ENCODE measurements at regions not wholly inside any gene's neighbourhood (a gene's known extent, or its start where the extent isn't known, plus 50 kb on each side); places are given as distances from the start of the nearest gene placed in this dataset.

DNA sequence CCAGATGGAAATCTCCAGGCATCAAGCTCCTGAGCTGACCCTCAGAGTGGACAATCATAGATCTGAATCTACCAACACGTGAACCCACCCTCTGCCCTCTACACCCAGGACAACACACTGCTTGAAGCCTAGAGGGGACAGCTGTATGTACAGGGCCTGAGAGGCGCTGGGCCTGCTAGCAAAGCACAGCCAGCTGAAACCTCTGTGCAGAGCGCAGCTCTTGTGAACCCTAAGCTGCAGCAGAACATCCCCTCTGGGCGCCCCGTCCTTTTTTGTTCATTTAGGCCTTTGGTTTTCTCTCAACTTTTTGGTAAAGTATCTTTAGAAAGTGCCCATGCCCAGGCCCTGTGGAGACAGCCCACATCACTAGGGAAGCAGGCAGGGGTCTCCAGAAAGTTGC is 62.4 kb upstream of the SPTLC1 start:
- Mint-ChIP-seq H3K4me3 (no peak overlapping the region), H3K36me3 (ENCODE audit: low read depth) (no peaks in the 10 kb centered on the region), H3K4me1 (ENCODE audit: low read depth) (no peaks in the 10 kb centered on the region), H3K27ac (no peak overlapping the region), H3K27me3 (no peaks in the 10 kb centered on the region), H3K9me3 (peaks cover 6% of the 10 kb centered on the region)
- DNase-seq, result no peak

- Mint-ChIP-seq H3K9me3 (peaks cover 6% of the 10 kb centered on the region), H3K4me1 (ENCODE audit: low read depth) (no peaks in the 10 kb centered on the region), H3K4me3 (no peak overlapping the region), H3K27me3 (no peaks in the 10 kb centered on the region), H3K36me3 (ENCODE audit: low read depth) (no peaks in the 10 kb centered on the region), H3K27ac (no peak overlapping the region)
- no peak for DNase-seq
These were observed 61.6 kb upstream of the SPTLC1 start for GRCh38 chr9:92176800-92177185.

- no peak overlapping the region for H3K4me3 Mint-ChIP-seq
- H3K9me3 Mint-ChIP-seq, result peaks cover 6% of the 10 kb centered on the region
- peaks cover 4% of the 10 kb centered on the region for H3K27me3 Mint-ChIP-seq
- no peak overlapping the region for H3K27ac Mint-ChIP-seq
- H3K4me1 Mint-ChIP-seq (ENCODE audit: low read depth), result no peaks in the 10 kb centered on the region
- DNase-seq, result no peak
- H3K36me3 Mint-ChIP-seq (ENCODE audit: low read depth), result no peaks in the 10 kb centered on the region
These were observed 61.0 kb upstream of the SPTLC1 start for GRCh38 chr9:92176068-92176799.

DNA sequence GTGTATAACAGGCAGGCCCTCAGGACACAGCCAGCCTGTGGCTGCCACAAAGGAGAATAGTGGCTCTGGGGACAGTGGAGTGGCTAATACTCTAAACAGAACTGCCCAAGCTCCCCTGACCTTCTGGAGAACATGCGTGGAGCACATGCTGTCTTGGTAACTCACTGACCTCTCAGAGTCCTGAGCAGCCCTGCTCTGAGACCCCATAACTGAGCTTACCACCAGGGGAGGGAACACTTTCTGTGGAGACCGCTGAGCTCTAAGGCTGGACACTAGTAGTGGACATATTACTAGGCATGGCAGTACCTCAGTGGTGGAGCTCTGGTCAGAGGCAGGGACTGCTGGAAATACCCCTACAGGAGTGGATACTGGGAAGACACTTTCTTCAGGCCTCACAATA is 60.2 kb upstream of the SPTLC1 start:
- Mint-ChIP-seq H3K27ac (no peak overlapping the region), H3K4me1 (ENCODE audit: low read depth) (no peaks in the 10 kb centered on the region), H3K27me3 (peaks cover 10% of the 10 kb centered on the region), H3K4me3 (no peak overlapping the region), H3K36me3 (ENCODE audit: low read depth) (no peaks in the 10 kb centered on the region), H3K9me3 (peaks cover 6% of the 10 kb centered on the region)
- no peak for DNase-seq

DNA sequence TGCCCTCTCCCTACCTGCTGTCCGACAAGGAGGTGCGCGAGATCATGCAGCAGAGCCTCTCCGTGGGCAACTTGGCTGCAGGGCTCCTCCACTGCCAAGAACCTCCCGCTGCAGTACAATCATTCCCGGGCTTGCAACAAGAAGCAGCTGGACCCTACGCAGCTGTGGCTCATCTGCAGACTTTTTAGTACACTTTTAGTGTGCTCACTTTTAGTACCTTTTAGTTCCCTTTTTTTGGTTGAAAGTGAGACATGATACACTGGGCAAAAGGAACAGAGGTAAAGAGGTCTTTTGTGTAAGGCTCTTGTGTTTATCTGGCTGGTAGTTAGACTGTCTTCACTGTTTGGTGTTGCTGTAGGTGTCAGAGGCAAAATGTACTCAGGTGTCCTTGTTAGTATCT is 58.1 kb upstream of the SPTLC1 start:
- no peaks in the 10 kb centered on the region for H3K4me1 Mint-ChIP-seq (ENCODE audit: low read depth)
- no peak for DNase-seq
- H3K27me3 Mint-ChIP-seq, result peaks cover 16% of the 10 kb centered on the region
- no peak overlapping the region for H3K27ac Mint-ChIP-seq
- H3K4me3 Mint-ChIP-seq, result no peak overlapping the region
- H3K36me3 Mint-ChIP-seq (ENCODE audit: low read depth), result no peaks in the 10 kb centered on the region
- H3K9me3 Mint-ChIP-seq, result peaks cover 6% of the 10 kb centered on the region

GRCh38 chr9:92171822-92172221 is 56.6 kb upstream of the SPTLC1 start:
- H3K9me3 Mint-ChIP-seq, result peaks cover 6% of the 10 kb centered on the region
- H3K27ac Mint-ChIP-seq, result no peak overlapping the region
- H3K27me3 Mint-ChIP-seq, result peaks cover 22% of the 10 kb centered on the region
- H3K4me3 Mint-ChIP-seq, result no peak overlapping the region
- no peaks in the 10 kb centered on the region for H3K36me3 Mint-ChIP-seq (ENCODE audit: low read depth)
- no peaks in the 10 kb centered on the region for H3K4me1 Mint-ChIP-seq (ENCODE audit: low read depth)
- no peak for DNase-seq

DNA sequence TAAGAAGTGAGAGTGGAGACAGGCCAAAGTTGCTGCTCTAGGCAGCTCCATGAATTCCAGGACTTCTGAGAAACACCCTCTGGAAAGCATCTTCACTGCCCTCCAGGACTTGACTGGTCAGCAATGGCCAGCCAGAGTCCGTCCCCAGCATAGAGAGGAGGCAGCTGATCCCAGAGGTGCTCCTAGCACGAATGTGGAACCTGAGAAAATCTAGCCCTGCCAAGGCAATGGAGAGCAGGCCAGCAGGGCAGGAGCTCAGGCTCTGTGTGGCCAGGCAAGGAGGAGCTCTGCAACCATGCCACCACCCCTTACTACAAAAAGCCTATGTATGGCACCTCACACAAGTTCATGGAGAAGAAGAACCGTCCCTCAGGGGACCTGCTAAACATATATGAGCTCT is 56.1 kb upstream of the SPTLC1 start:
- Mint-ChIP-seq H3K4me1 (ENCODE audit: low read depth) (no peaks in the 10 kb centered on the region), H3K27ac (no peak overlapping the region), H3K36me3 (ENCODE audit: low read depth) (no peaks in the 10 kb centered on the region), H3K4me3 (no peak overlapping the region), H3K27me3 (peaks cover 23% of the 10 kb centered on the region), H3K9me3 (peaks cover 6% of the 10 kb centered on the region)
- DNase-seq, result no peak

DNA sequence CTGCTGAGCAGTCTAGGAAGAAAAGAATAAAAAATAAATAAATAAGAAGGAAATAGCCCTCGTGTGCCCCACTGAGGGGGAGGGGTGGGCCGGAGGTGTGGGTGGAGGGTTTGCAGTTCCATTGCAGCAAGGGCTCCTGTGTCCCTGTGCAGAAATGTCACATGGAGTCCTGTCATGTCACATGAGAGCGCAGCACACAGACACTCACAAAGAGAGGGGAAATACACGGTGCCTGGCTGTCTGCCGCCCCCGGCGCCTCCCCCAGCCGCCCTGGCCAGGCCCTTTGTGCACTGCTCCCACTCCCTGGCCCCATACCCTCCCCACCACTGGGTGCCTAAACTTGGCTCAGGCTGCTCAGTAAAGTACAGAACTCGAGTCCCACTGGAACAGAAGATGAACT is 55.6 kb upstream of the SPTLC1 start:
- Mint-ChIP-seq H3K36me3 (ENCODE audit: low read depth) (no peaks in the 10 kb centered on the region), H3K4me1 (ENCODE audit: low read depth) (no peaks in the 10 kb centered on the region), H3K4me3 (no peak overlapping the region), H3K9me3 (peaks cover 6% of the 10 kb centered on the region), H3K27ac (no peak overlapping the region), H3K27me3 (peaks cover 25% of the 10 kb centered on the region)
- no peak for DNase-seq

DNA sequence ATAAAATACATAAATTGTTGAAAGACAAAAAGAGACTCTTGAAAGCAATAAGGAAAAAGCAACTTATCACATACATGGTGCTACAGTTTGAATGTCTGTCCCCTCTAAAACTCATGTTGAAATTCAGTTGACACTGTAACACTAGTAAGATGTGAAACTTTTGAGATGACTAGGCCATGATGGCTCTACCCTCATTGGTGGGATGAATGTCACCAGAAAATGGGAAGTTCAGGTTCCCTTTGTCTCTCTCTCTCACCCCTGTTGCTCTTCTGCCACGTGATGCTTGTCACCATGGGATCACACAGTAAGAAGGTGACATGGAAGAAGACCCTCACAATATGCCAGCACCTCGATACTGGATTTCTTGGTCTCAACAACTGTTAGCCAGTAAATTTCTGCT is 50.3 kb upstream of the SPTLC1 start:
- peaks cover 19% of the 10 kb centered on the region for H3K27me3 Mint-ChIP-seq
- no peaks in the 10 kb centered on the region for H3K4me1 Mint-ChIP-seq (ENCODE audit: low read depth)
- peaks cover 16% of the 10 kb centered on the region for H3K9me3 Mint-ChIP-seq
- no peak overlapping the region for H3K4me3 Mint-ChIP-seq
- no peak overlapping the region for H3K27ac Mint-ChIP-seq
- no peak for DNase-seq
- H3K36me3 Mint-ChIP-seq (ENCODE audit: low read depth), result no peaks in the 10 kb centered on the region
